Keratinocyte (primary cell): ENCODE measurements at regions not wholly inside any gene's neighbourhood (a gene's known extent, or its start where the extent isn't known, plus 50 kb on each side); places are given as distances from the start of the nearest gene placed in this dataset.
"Not testable (repeated sequence)": the region's sequence is repeated elsewhere in the genome, so short reads cannot be mapped to it uniquely, and the experiment has no call there.

Experiments used
- DNase-seq: peaks from one replicate; pipeline ENCODE4 v3.0.0-alpha.2; 2011; ENCODE audit warnings: low read depth, missing footprints, low spot score
- FAIRE-seq: peaks from 2 replicates; lab custom pipeline; 2011; peaks lifted over from hg19 to GRCh38; lab: Jason Lieb, UNC
- H2AFZ ChIP-seq: 2 replicates; pipeline ENCODE4 v1.6.0; 2012; ENCODE audit warnings: low read length, control low read depth, inconsistent platforms; ENCODE audit not compliant: control insufficient read depth
- H3K27ac ChIP-seq: 2 replicates; pipeline ENCODE4 v1.5.1; 2011; ENCODE audit warnings: low read length; ENCODE audit not compliant: control insufficient read depth, insufficient read depth
- H3K27me3 ChIP-seq: 3 replicates; pipeline ENCODE4 v1.6.0; 2011; ENCODE audit warnings: low read length; ENCODE audit not compliant: control insufficient read depth, insufficient read depth; ENCODE audit errors: extremely low read depth
- H3K36me3 ChIP-seq, 2 experiments: 2 replicates in 1 of 2; 3 replicates in 1 of 2; pipeline ENCODE4 v1.5.1; 2011; ENCODE audit warnings: low read length in 2 of 2, mild to moderate bottlenecking in 1 of 2; ENCODE audit not compliant: control insufficient read depth in 2 of 2, insufficient read depth in 2 of 2; ENCODE audit errors: extremely low read depth in 1 of 2
- H3K4me1 ChIP-seq: 3 replicates; pipeline ENCODE4 v1.5.1; 2011; ENCODE audit warnings: low read length; ENCODE audit not compliant: control insufficient read depth, insufficient read depth; ENCODE audit errors: extremely low read depth
- H3K4me2 ChIP-seq: 3 replicates; pipeline ENCODE4 v1.6.0; 2011; ENCODE audit warnings: low read depth, low read length; ENCODE audit not compliant: control insufficient read depth, insufficient read depth; ENCODE audit errors: extremely low read depth
- H3K4me3 ChIP-seq, 3 experiments: fragments of 200-600 bp in 1 of 3; sonication (generic) in 1 of 3; 2 replicates in 2 of 3; 3 replicates in 1 of 3; pipeline ENCODE4 v1.5.1; 2011 to 2016; ENCODE audit warnings: low read length in 3 of 3, mild to moderate bottlenecking in 3 of 3, control low read depth in 2 of 3, inconsistent platforms in 1 of 3, low read depth in 1 of 3, mixed read lengths in 1 of 3, mixed run types in 1 of 3, moderate library complexity in 1 of 3; ENCODE audit not compliant: control insufficient read depth in 2 of 3, insufficient read depth in 2 of 3; ENCODE audit errors: extremely low read depth in 1 of 3
- H3K79me2 ChIP-seq: 2 replicates; pipeline ENCODE4 v1.6.0; 2012; ENCODE audit warnings: low read length; ENCODE audit not compliant: control insufficient read depth, insufficient read depth
- H3K9ac ChIP-seq: 3 replicates; pipeline ENCODE4 v1.6.0; 2011; ENCODE audit warnings: low read length; ENCODE audit not compliant: control insufficient read depth, insufficient read depth; ENCODE audit errors: extremely low read depth
- H3K9me1 ChIP-seq: 3 replicates; pipeline ENCODE4 v1.6.0; 2011; ENCODE audit warnings: low read length; ENCODE audit not compliant: control insufficient read depth, insufficient read depth; ENCODE audit errors: extremely low read depth
- H3K9me3 ChIP-seq: 2 replicates; pipeline ENCODE4 v1.5.1; 2012; ENCODE audit warnings: low read depth, low read length; ENCODE audit not compliant: control insufficient read depth
- H4K20me1 ChIP-seq: 3 replicates; pipeline ENCODE4 v1.6.0; 2011; ENCODE audit warnings: low read length; ENCODE audit not compliant: control insufficient read depth, insufficient read depth; ENCODE audit errors: extremely low read depth
- dilution Hi-C: fragments of 300-500 bp; cut with MboI; formaldehyde crosslinking; loops from one replicate; pipeline ENCODE4 v1.7.0; 2020; ENCODE audit warnings: low sequenced_read_pairs; ENCODE audit not compliant: extremely low pct_ligation_motif_present

DNA sequence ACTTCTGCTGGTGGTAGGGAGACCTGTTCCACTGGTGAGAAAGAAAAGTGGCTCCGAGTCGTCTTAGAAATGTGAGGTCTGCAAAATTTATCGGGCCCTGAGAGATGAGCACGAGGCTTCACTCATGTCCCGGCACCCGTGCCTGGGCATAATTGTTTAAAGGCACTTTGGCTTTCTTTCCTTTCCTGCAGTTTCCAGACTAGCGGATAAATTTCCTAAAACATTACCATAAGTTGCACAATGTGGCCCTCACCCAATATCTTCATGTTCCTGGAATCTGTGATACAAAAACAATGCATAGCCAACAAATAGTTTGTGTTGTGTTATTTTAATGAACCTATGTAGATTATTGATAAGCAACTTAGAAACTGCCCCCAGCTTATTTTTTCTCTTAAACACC is 52.6 kb upstream of the GOLGA8O start:
- DNase-seq, FAIRE-seq, dilution Hi-C loops: not testable (repeated sequence)

DNA sequence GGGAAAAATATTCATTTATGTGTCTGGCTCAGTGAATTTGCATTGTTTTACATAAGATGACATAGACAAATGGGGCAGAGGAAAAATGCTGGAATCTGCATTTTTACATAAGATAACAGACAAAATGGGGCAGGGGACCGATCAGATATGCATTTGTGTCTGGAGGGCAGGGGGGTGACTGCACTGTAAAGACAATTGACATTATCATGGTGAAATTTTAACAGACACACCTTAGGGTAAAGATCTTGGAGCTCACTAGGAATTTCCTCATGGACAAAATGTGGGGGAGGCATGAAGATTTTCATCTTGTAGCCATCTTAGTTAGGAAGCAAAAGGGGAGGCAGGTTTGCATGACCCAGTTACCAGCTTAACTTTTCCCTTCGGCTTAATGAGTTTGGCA is 51.4 kb upstream of the GOLGA8O start:
- H3K36me3 ChIP-seq, H3K79me2 ChIP-seq, H3K9ac ChIP-seq, H3K27ac ChIP-seq, dilution Hi-C loops, DNase-seq, H3K9me3 ChIP-seq, H3K4me1 ChIP-seq, H2AFZ ChIP-seq, H3K4me3 ChIP-seq, H3K4me2 ChIP-seq, H4K20me1 ChIP-seq, H3K27me3 ChIP-seq, H3K9me1 ChIP-seq: not testable (repeated sequence)
- FAIRE-seq = peak; percentile 76

More for the DNA sequence above, 52.6 kb upstream of the GOLGA8O start:
- not testable (repeated sequence) for H3K9me3 ChIP-seq, H2AFZ ChIP-seq, H3K27ac ChIP-seq, H3K9ac ChIP-seq, H3K4me3 ChIP-seq, H4K20me1 ChIP-seq, H3K27me3 ChIP-seq, H3K36me3 ChIP-seq, H3K9me1 ChIP-seq, H3K4me1 ChIP-seq, H3K4me2 ChIP-seq, H3K79me2 ChIP-seq

GRCh38 chr15:32505633-32506032 is 50.2 kb upstream of the GOLGA8O start:
- H3K36me3 ChIP-seq, H3K79me2 ChIP-seq, H3K4me3 ChIP-seq, H3K27me3 ChIP-seq, H3K9ac ChIP-seq, H3K27ac ChIP-seq, dilution Hi-C loops, H3K9me3 ChIP-seq, H3K9me1 ChIP-seq, H2AFZ ChIP-seq, H4K20me1 ChIP-seq, H3K4me1 ChIP-seq, DNase-seq, H3K4me2 ChIP-seq: not testable (repeated sequence)
- peak; percentile 71 for FAIRE-seq
